ENCODE measurements at regions not wholly inside any gene's neighbourhood (a gene's known extent, or its start where the extent isn't known, plus 50 kb on each side); places are given as distances from the start of the nearest gene placed in this dataset.

DNA sequence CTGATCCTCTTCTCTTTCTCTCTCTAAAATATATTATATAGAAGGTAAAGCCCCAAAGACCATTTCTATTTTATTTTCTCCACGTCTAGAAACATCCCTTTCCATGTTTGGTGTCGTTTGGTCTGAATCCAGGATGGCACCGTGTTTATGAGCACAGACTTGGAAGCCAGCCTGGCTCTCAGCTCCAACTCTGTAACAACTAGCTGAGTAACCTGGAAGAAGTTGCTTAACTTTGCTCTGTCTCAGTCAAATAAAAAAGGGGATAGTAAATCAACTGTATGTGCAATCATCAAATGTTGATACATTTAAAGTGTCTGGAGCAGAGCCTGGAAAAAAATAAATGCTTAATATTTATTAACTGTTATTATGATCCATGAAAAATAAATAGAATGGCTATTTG lies 249.8 kb upstream of the MAF start:
- Histone ChIP-seq H4K91ac (ENCODE audit: insufficient read length, low read depth, low read length) (no peak overlapping the region), H2BK15ac (ENCODE audit: low read depth, low read length) (no peak overlapping the region), H3K9me3 (ENCODE audit: control insufficient read depth, low read depth, low read length) (no peaks in the 10 kb centered on the region), H2AK5ac (ENCODE audit: insufficient read length, low read length) (no peak overlapping the region), H3K23me2 (ENCODE audit: insufficient read length, low read depth, low read length, poor library complexity, severe bottlenecking) (no peaks in the 10 kb centered on the region), H3K79me1 (ENCODE audit: insufficient read depth, low read depth, low read length, poor library complexity, severe bottlenecking) (no peaks in the 10 kb centered on the region), H4K5ac (ENCODE audit: insufficient read length, low read depth, low read length) (no peak overlapping the region), H3K4ac (ENCODE audit: low read depth, low read length) (no peak overlapping the region), H3K18ac (ENCODE audit: insufficient read length, low read depth, low read length) (no peak overlapping the region), H2AFZ (ENCODE audit: low read length) (no peak overlapping the region), H3K23ac (ENCODE audit: insufficient read length, low read depth, low read length) (no peak overlapping the region), H3K4me2 (ENCODE audit: insufficient read depth, insufficient read length, low read length) (no peak overlapping the region), H3K27me3 (ENCODE audit: insufficient read depth, low read length) (no peaks in the 10 kb centered on the region), H2BK120ac (ENCODE audit: low read depth, low read length, poor library complexity, severe bottlenecking) (no peak overlapping the region), H2BK20ac (ENCODE audit: low read depth, low read length, poor library complexity, severe bottlenecking) (no peak overlapping the region), H3K9ac (ENCODE audit: extremely low read depth, insufficient read length, low read length) (no peak overlapping the region), H4K20me1 (ENCODE audit: control insufficient read depth, insufficient read depth, insufficient read length) (no peaks in the 10 kb centered on the region), H3K14ac (ENCODE audit: insufficient read depth, low read length) (no peak overlapping the region), H2BK5ac (ENCODE audit: insufficient read length, low read length) (no peak overlapping the region), H2BK12ac (ENCODE audit: insufficient read length, low read depth, low read length) (no peak overlapping the region), H3K56ac (ENCODE audit: insufficient read length, low read depth, low read length) (no peak overlapping the region), H4K8ac (replicated peaks; ENCODE audit: insufficient read length, low read depth, low read length) (no peak overlapping the region), H3K79me2 (ENCODE audit: insufficient read depth, low read length) (no peaks in the 10 kb centered on the region), H3K4me1 (ENCODE audit: insufficient read depth, low read length) (no peaks in the 10 kb centered on the region), H3T11ph (ENCODE audit: low read length) (no peak overlapping the region), H3K27ac (ENCODE audit: insufficient read length, low read depth, low read length) (no peak overlapping the region)
- peaks cover 0 to 6% (median 0%) of the 10 kb centered on the region in 3 experiments; a peak in 2 of 7 replicates for H3K36me3 Mint-ChIP-seq (ENCODE audit: insufficient read depth in 1 of 3, low read depth in 3 of 3)
- no peaks in the 10 kb centered on the region for H3K27me3 Mint-ChIP-seq (ENCODE audit: low read depth)
- no CpG with 5 or more reads among the region's 3 CpGs for WGBS (ENCODE audit: extremely low coverage, insufficient read length, low lambda C conversion rate)
- H3K4me1 Mint-ChIP-seq: peaks cover 0 to 6% of the 10 kb centered on the region in 2 experiments; a peak in 2 of 4 replicates
- peaks cover 15 to 23% of the 10 kb centered on the region in 2 experiments for H3K9me3 Mint-ChIP-seq
- no peak overlapping the region for H3K27ac Mint-ChIP-seq
- TF ChIP-seq, protein P1, sequence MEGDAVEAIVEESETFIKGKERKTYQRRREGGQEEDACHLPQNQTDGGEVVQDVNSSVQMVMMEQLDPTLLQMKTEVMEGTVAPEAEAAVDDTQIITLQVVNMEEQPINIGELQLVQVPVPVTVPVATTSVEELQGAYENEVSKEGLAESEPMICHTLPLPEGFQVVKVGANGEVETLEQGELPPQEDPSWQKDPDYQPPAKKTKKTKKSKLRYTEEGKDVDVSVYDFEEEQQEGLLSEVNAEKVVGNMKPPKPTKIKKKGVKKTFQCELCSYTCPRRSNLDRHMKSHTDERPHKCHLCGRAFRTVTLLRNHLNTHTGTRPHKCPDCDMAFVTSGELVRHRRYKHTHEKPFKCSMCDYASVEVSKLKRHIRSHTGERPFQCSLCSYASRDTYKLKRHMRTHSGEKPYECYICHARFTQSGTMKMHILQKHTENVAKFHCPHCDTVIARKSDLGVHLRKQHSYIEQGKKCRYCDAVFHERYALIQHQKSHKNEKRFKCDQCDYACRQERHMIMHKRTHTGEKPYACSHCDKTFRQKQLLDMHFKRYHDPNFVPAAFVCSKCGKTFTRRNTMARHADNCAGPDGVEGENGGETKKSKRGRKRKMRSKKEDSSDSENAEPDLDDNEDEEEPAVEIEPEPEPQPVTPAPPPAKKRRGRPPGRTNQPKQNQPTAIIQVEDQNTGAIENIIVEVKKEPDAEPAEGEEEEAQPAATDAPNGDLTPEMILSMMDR (conservative IDR thresholded peaks at IDR 0.05): no peak
- H3K4me3 Mint-ChIP-seq: no peak overlapping the region
- DNase-seq: no peak

All from H9 (cell line).